BJ (cell line): ENCODE measurements at regions not wholly inside any gene's neighbourhood (a gene's known extent, or its start where the extent isn't known, plus 50 kb on each side); places are given as distances from the start of the nearest gene placed in this dataset.

Experiments
- CTCF ChIA-PET: fragments of 350-600 bp; formaldehyde crosslinking; extraction: SDS; loops from one replicate; lab custom pipeline; 2021; ENCODE audit warnings: antibody characterized with exemption, inconsistent platforms; lab: Yijun Ruan, JAX
- POLR2A ChIA-PET: fragments of 300-600 bp; sonication (Branson Sonifier 250); formaldehyde crosslinking; extraction: SDS; loops from one replicate; lab custom pipeline; 2021; ENCODE audit warnings: antibody characterized with exemption; lab: Charles Lee
- DNase-seq: peaks from one replicate; pipeline ENCODE4 v3.0.0-alpha.2; 2011; ENCODE audit warnings: low read depth
- H3K27me3 ChIP-seq: 2 replicates; pipeline ENCODE4 v1.6.0; 2011; ENCODE audit warnings: low read length; ENCODE audit not compliant: control insufficient read depth, insufficient read depth
- H3K36me3 ChIP-seq: 2 replicates; pipeline ENCODE4 v1.5.1; 2011; ENCODE audit warnings: low read length; ENCODE audit not compliant: control insufficient read depth, insufficient read depth
- H3K4me3 ChIP-seq: 2 replicates; pipeline ENCODE4 v1.5.1; 2011; ENCODE audit warnings: low read depth, mild to moderate bottlenecking, control low read depth, low read length
- CTCF ChIP-seq: IDR thresholded peaks from 2 replicates; pipeline ENCODE4 v1.5.1; 2011; ENCODE audit warnings: low read depth, mild to moderate bottlenecking, control low read depth, inconsistent platforms, low read length, moderate library complexity; ENCODE audit not compliant: insufficient read depth

DNA sequence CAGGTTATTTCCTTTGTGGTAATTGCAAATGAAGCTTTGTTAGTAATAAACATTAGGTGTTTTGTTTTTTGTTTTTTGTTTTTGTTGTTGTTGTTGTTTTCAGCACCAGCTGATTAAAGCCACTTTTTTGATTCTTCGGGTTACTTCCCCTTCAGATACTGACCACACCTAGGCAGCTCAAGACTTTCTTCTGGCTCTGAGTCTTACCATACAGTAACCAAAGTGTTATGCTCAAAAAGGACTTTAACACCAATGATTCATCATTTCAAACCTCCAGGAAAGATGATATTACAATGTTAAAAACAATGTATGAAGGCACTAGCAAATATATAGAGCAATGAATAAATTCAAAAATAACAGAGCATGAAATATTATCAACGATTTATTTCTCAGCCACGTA lies 265.2 kb upstream of the SP8 start:
- TF ChIP-seq CTCF, result no peak
- Histone ChIP-seq H3K27me3 (no peaks in the 10 kb centered on the region), H3K4me3 (no peak overlapping the region), H3K36me3 (no peaks in the 10 kb centered on the region)
- no peak for DNase-seq
- CTCF ChIA-PET, result no interaction called here
- POLR2A ChIA-PET, result no interaction called here

DNA sequence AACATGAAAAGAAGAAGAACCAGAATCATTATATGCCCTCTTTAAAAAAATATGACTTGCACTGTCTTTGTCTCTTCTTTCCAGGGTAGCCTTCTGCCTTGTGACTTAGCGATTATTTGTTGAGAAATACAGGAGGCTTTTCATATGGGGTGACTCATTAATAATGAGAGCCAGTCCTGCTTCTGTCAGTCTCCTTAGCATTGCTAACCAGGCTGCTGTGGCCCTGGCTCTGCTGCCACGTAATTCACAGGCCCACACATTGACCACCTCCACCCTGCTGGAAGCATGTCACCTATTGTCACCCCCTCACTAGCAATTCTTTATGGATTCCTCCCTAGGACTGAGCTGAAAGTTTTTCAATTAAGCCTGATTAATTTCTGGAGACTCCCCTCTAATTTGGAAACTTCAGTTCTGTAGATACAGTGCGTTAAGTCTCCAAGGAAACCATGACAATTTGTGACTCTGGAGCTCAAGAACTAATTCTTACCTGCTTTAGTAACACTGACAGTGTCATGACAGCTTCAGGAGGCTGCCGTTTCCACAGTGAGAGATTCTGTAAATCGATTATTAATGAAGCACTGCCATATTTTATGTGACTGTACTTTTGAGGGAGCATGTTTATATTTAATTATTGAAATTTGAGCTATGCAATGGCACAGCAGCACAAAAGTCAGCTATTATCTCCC lies 267.9 kb upstream of the SP8 start:
- POLR2A ChIA-PET, result no interaction called here
- Histone ChIP-seq H3K27me3 (no peaks in the 10 kb centered on the region), H3K4me3 (no peak overlapping the region), H3K36me3 (no peaks in the 10 kb centered on the region)
- CTCF ChIA-PET, result no interaction called here
- DNase-seq, result no peak
- TF ChIP-seq CTCF, result no peak

GRCh38 chr7:21059069-21059468 lies 272.4 kb upstream of the SP8 start:
- no peak for DNase-seq
- Histone ChIP-seq H3K4me3 (no peak overlapping the region), H3K27me3 (no peaks in the 10 kb centered on the region), H3K36me3 (no peaks in the 10 kb centered on the region)
- TF ChIP-seq CTCF, result no peak
- POLR2A ChIA-PET, result no interaction called here
- CTCF ChIA-PET, result interaction anchor here (0.5 kb wide), 1 partner anchor 235 kb away, joined by 3 read pairs; no protein-coding TSS in a partner anchor

DNA sequence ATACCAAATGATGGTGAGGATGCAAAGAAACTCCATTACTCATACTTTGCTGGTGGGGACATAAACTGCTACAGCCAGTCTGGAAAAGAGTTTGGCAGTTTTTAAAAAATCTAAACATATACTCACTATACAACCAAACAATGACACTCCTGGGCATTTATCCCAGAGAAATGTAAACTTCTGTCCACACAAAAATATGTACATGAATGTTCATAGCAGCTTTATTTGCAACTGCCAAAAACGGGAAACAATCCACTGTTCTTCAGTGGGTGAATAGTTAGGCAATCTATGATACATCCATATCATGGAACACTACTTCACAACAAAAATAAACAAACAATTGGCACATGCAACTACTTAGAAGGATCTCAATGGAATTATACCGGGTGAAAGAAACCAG lies 276.4 kb upstream of the SP8 start:
- Histone ChIP-seq H3K27me3 (no peaks in the 10 kb centered on the region), H3K4me3 (no peak overlapping the region), H3K36me3 (no peaks in the 10 kb centered on the region)
- no peak for DNase-seq
- ChIA-PET POLR2A (no interaction called here), CTCF (no interaction called here)
- TF ChIP-seq CTCF, result no peak

- no peak overlapping the region for H3K4me3 ChIP-seq
- H3K27me3 ChIP-seq, result no peaks in the 10 kb centered on the region
- no peaks in the 10 kb centered on the region for H3K36me3 ChIP-seq
- POLR2A ChIA-PET, result no interaction called here
- no peak for DNase-seq
- CTCF ChIA-PET, result interaction anchor here (0.6 kb wide), 1 partner anchor 122 kb away, joined by 3 read pairs; no protein-coding TSS in a partner anchor
- no peak for TF ChIP-seq CTCF
These were observed 278.3 kb upstream of the SP8 start for GRCh38 chr7:21064698-21065648.
